OCI-LY1 (cell line): ENCODE measurements at regions not wholly inside any gene's neighbourhood (a gene's known extent, or its start where the extent isn't known, plus 50 kb on each side); places are given as distances from the start of the nearest gene placed in this dataset.

ENCODE experiments used
- H2AFZ ChIP-seq: fragments of 200-600 bp; sonication (generic), shearing (Covaris generic); 2 replicates; pipeline ENCODE4 v1.6.0; 2014; ENCODE audit warnings: antibody characterized with exemption, mild to moderate bottlenecking, low read length
- H3F3A ChIP-seq: fragments of 200-600 bp; sonication (generic), shearing (Covaris generic); 2 replicates; pipeline ENCODE4 v1.6.0; 2014; ENCODE audit warnings: mild to moderate bottlenecking, antibody characterized with exemption, low read length, moderate library complexity; ENCODE audit not compliant: insufficient read depth
- H3K27ac ChIP-seq: fragments of 200-600 bp; sonication (generic); 2 replicates; pipeline ENCODE4 v1.5.1; 2014; ENCODE audit warnings: low read length, mixed run types, mild to moderate bottlenecking, low read depth; ENCODE audit not compliant: poor library complexity, severe bottlenecking
- H3K27me3 ChIP-seq: fragments of 200-600 bp; sonication (generic); 2 replicates; pipeline ENCODE4 v1.6.0; 2014; ENCODE audit warnings: antibody characterized with exemption, mild to moderate bottlenecking, low read length, moderate library complexity; ENCODE audit not compliant: insufficient read depth
- H3K36me3 ChIP-seq: fragments of 200-600 bp; sonication (generic); 2 replicates; pipeline ENCODE4 v1.6.1; 2014; ENCODE audit warnings: mild to moderate bottlenecking, antibody characterized with exemption, low read length, moderate library complexity, mixed read lengths; ENCODE audit not compliant: insufficient read depth
- H3K4me1 ChIP-seq: fragments of 200-600 bp; sonication (generic); 2 replicates; pipeline ENCODE4 v1.5.1; 2014; ENCODE audit warnings: mild to moderate bottlenecking, low read length, moderate library complexity; ENCODE audit not compliant: insufficient read depth, severe bottlenecking
- H3K4me2 ChIP-seq: fragments of 200-600 bp; sonication (generic), shearing (Covaris generic); 2 replicates; pipeline ENCODE4 v1.6.1; 2014; ENCODE audit warnings: low read length
- H3K4me3 ChIP-seq: fragments of 200-600 bp; sonication (generic); 2 replicates; pipeline ENCODE4 v1.5.1; 2014; ENCODE audit warnings: low read length, low read depth, mild to moderate bottlenecking, mixed read lengths; ENCODE audit not compliant: poor library complexity, severe bottlenecking
- H3K79me2 ChIP-seq: fragments of 200-600 bp; shearing (Covaris generic); 2 replicates; pipeline ENCODE4 v1.6.1; 2016; ENCODE audit warnings: mixed run types, low read length, mixed read lengths; ENCODE audit not compliant: insufficient read depth
- H3K9ac ChIP-seq: fragments of 200-600 bp; sonication (generic), shearing (Covaris generic); 2 replicates; pipeline ENCODE4 v1.6.1; 2014; ENCODE audit warnings: mild to moderate bottlenecking, low read length, mixed read lengths
- H3K9me2 ChIP-seq: fragments of 200-600 bp; sonication (generic), shearing (Covaris generic); 2 replicates; pipeline ENCODE4 v1.6.1; 2014; ENCODE audit warnings: low read depth, mild to moderate bottlenecking, low read length, mixed read lengths
- H3K9me3 ChIP-seq: fragments of 200-600 bp; shearing (Covaris generic); 2 replicates; pipeline ENCODE4 v1.6.1; 2014; ENCODE audit warnings: low read length, mixed read lengths
- H4K20me1 ChIP-seq: fragments of 200-600 bp; sonication (generic), shearing (Covaris generic); 2 replicates; pipeline ENCODE4 v1.6.0; 2016; ENCODE audit warnings: mild to moderate bottlenecking, low read length; ENCODE audit not compliant: insufficient read depth
- CTCF ChIP-seq: fragments of 200-600 bp; sonication (generic), shearing (Covaris generic); IDR thresholded peaks from 2 replicates; pipeline ENCODE4 v1.5.1; 2017; ENCODE audit warnings: mild to moderate bottlenecking, antibody characterized with exemption, low read length, moderate library complexity, mixed read lengths
- EZH2 ChIP-seq: fragments of 200-600 bp; sonication (generic), shearing (Covaris generic); IDR thresholded peaks from 2 replicates; pipeline ENCODE4 v1.8.0; 2017; ENCODE audit warnings: borderline replicate concordance, mixed run types, mild to moderate bottlenecking, antibody characterized with exemption, low read length, moderate library complexity, mixed read lengths

GRCh38 chr7:153503093-153503492 lies 549.1 kb upstream of the DPP6 start:
- H3F3A ChIP-seq: no peaks in the 10 kb centered on the region
- no peaks in the 10 kb centered on the region for H3K9me3 ChIP-seq
- no peaks in the 10 kb centered on the region for H3K9me2 ChIP-seq
- H3K4me2 ChIP-seq: no peak overlapping the region
- H3K27ac ChIP-seq: no peak overlapping the region
- TF ChIP-seq CTCF (no peak), EZH2 (no peak)
- H3K4me1 ChIP-seq: no peaks in the 10 kb centered on the region
- no peaks in the 10 kb centered on the region for H3K79me2 ChIP-seq
- no peak overlapping the region for H2AFZ ChIP-seq
- H3K27me3 ChIP-seq: 0 out of 2 replicates have a peak, but pooled peaks cover 3% of the 10 kb centered on the region
- no peak overlapping the region for H3K9ac ChIP-seq
- H4K20me1 ChIP-seq: no peaks in the 10 kb centered on the region
- H3K4me3 ChIP-seq: no peak overlapping the region
- H3K36me3 ChIP-seq: no peaks in the 10 kb centered on the region

- TF ChIP-seq EZH2: no peak
- TF ChIP-seq CTCF: no peak
- H3K4me3 ChIP-seq: no peak overlapping the region
- no peak overlapping the region for H3K9ac ChIP-seq
- no peaks in the 10 kb centered on the region for H4K20me1 ChIP-seq
- no peaks in the 10 kb centered on the region for H3F3A ChIP-seq
- no peaks in the 10 kb centered on the region for H3K4me1 ChIP-seq
- no peak overlapping the region for H3K27ac ChIP-seq
- H3K9me3 ChIP-seq: no peaks in the 10 kb centered on the region
- no peaks in the 10 kb centered on the region for H3K36me3 ChIP-seq
- H2AFZ ChIP-seq: no peak overlapping the region
- H3K79me2 ChIP-seq: no peaks in the 10 kb centered on the region
- H3K4me2 ChIP-seq: no peak overlapping the region
- 0 out of 2 replicates have a peak, but pooled peaks cover 3% of the 10 kb centered on the region for H3K27me3 ChIP-seq
- no peaks in the 10 kb centered on the region for H3K9me2 ChIP-seq
Observed at GRCh38 chr7:153504288-153505075, 547.7 kb upstream of the DPP6 start.

GRCh38 chr7:153507885-153508284 lies 544.3 kb upstream of the DPP6 start:
- TF ChIP-seq EZH2 (no peak), CTCF (no peak)
- Histone ChIP-seq H4K20me1 (no peaks in the 10 kb centered on the region), H3K79me2 (no peaks in the 10 kb centered on the region), H3K4me1 (no peaks in the 10 kb centered on the region), H3K36me3 (no peaks in the 10 kb centered on the region), H3K4me3 (no peak overlapping the region), H3F3A (no peaks in the 10 kb centered on the region), H3K9ac (no peak overlapping the region), H2AFZ (no peak overlapping the region), H3K27me3 (0 out of 2 replicates have a peak, but pooled peaks cover 3% of the 10 kb centered on the region), H3K9me3 (no peaks in the 10 kb centered on the region), H3K4me2 (no peak overlapping the region), H3K27ac (no peak overlapping the region), H3K9me2 (no peaks in the 10 kb centered on the region)
